ENCODE measurements at regions not wholly inside any gene's neighbourhood (a gene's known extent, or its start where the extent isn't known, plus 50 kb on each side); places are given as distances from the start of the nearest gene placed in this dataset.

DNA sequence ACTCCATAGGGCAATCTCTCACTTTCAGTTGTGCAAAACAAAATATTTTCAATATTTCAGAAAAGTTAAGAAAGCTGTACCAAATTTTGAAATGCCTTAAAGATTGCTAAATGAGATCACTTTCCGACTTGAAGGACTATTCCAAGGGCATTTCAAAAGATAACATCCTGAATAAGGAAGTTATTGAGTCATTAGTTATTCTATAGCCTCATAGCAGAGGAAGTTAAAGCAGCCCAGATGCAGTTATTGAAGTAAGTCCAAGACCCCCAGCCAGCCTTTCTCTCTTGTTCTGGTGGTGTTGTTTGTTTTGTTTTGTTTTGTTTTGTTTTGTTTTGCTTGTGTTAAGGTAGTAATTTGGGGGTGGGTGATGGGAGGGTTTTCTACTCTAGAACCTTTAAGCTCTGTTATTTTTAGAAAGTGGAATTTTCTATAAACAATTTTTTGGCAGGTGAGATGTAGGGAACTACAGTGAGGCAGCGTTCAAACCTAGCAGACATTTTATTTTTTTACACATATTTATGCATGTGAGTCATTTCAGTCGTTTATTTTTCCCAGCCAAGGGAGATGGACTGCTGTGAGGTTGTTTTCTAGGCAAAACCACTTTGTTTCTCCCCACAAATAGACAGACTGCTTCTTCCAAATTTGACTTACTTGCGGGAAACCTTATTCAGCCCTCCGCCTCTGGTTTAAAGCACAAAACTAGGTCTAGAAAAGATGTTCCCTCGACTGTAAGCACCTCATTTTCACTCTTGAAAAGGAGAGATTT, 216.3 kb upstream of the ARPP21 start:
- TF ChIP-seq, protein P1, sequence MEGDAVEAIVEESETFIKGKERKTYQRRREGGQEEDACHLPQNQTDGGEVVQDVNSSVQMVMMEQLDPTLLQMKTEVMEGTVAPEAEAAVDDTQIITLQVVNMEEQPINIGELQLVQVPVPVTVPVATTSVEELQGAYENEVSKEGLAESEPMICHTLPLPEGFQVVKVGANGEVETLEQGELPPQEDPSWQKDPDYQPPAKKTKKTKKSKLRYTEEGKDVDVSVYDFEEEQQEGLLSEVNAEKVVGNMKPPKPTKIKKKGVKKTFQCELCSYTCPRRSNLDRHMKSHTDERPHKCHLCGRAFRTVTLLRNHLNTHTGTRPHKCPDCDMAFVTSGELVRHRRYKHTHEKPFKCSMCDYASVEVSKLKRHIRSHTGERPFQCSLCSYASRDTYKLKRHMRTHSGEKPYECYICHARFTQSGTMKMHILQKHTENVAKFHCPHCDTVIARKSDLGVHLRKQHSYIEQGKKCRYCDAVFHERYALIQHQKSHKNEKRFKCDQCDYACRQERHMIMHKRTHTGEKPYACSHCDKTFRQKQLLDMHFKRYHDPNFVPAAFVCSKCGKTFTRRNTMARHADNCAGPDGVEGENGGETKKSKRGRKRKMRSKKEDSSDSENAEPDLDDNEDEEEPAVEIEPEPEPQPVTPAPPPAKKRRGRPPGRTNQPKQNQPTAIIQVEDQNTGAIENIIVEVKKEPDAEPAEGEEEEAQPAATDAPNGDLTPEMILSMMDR (IDR thresholded peaks at IDR 0.05 in 8 of 11, conservative IDR thresholded peaks at IDR 0.05 in 3 of 11): no peak
- TF ChIP-seq POLR2A (IDR thresholded peaks at IDR 0.05): no peak
- TF ChIP-seq POLR2AphosphoS5 (IDR thresholded peaks at IDR 0.05): no peak

Data from spleen (tissue), 7 donors.